ELR (cell line): ENCODE measurements at regions not wholly inside any gene's neighbourhood (a gene's known extent, or its start where the extent isn't known, plus 50 kb on each side); places are given as distances from the start of the nearest gene placed in this dataset.
"Not testable (repeated sequence)": the region's sequence is repeated elsewhere in the genome, so short reads cannot be mapped to it uniquely, and the experiment has no call there.

ENCODE experiments used
- DNase-seq: peaks from one replicate; pipeline ENCODE4 v3.0.0-alpha.2; 2015; ENCODE audit warnings: low read depth

DNA sequence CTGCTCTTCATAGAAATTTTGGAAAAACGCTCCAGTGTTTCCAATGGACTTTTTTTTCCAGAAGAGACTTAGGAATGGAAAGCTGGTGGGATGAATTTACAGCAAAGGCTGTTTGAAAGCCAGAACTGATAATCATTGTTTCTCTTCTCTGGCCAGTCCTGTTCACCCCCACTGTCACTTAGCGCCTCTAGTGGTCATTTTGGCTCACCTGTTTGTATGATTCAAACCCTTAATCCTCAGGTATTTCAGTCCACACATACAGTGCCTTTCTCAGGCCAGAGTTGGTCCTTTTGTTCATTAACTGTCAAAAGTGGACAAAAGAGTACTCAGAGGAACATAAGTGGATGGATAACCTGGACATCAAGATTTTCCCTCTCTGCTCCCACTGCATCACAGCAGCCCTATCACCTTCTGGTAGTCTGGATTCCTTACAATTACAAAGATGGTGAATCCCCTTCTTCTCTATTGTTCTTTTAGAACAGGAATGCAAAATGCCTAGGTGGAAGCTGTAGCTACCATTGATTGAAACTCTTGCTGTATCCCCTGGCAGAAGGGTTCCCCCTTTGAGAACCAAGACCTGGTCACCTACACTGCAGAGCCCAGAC, 177.6 kb upstream of the OLFM3 start:
- DNase-seq, result peak; percentile 24

DNA sequence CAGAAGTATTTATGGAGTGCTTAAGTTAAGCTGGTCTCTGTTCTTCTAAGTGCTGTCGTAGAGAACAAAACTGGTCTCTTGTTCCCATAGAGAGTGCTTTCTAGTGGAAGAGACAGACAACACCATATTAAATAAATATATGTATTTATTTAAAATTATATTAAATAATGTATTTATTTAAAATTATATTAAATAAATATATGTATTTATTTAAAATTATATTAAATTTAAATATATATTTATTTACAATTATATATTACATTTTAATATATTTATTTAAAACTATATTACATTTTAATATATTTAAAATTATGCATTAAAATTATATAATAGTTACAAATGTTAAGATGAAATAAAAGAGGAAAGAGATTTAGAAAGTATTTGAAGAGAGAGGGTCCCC, 175.5 kb upstream of the OLFM3 start:
- no peak for DNase-seq

DNA sequence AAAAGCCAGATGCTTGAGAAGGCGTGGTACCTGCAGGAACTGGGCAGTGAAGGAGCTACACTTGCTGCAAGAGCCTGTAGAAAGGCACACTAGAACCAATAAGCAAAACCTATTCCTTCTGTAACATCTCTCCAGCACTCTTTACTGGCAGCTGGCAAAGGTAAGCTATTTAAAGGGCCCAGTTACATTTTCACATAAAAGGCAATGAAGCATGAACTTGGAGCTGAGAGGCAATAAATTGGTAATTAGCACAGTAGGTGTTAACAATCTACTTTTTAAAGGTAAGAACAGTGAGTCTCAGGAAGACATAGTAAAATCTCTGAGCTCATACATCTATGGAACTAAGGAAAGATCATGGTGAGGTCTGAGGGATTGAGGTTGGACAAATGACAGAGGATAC, 167.1 kb upstream of the OLFM3 start:
- no peak for DNase-seq

DNA sequence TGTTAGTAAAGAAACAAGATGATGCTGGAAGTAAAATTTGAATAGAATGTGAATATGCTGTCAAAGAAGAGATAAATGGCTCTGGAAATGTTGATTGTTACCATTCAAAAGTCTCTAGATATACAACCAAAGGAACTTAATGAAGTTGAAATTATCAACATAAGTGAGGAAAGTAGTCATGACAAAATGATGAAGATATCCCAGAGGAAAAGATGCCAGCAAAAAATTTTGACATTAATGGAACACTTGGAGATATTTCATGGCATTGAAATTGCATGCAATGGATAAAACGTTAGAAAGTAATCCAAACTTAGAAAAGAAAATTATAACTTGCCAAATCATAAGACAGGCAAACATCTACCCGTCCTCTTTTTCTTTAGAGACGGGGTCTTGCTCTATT, 154.5 kb upstream of the OLFM3 start:
- no peak for DNase-seq

DNA sequence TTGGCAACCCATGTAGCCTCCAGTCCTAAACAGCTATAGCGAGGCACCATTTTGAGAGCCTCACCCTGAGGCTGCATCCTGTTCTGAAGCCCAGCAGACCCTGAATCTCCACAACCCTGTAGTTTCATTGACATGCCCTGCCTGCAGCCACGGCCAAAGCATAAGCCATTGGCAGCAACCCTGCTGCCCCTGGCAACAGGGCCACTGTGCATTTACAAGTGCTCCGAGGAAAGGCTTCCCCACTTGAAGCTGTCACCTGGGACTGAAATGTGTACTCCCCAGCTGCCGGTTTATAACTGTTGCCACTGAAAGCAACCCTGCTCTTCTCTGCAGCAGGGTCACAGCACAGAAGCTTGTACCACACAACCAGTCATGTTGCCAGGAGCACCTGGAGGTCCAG, 124.2 kb upstream of the OLFM3 start:
- DNase-seq, result no peak

DNA sequence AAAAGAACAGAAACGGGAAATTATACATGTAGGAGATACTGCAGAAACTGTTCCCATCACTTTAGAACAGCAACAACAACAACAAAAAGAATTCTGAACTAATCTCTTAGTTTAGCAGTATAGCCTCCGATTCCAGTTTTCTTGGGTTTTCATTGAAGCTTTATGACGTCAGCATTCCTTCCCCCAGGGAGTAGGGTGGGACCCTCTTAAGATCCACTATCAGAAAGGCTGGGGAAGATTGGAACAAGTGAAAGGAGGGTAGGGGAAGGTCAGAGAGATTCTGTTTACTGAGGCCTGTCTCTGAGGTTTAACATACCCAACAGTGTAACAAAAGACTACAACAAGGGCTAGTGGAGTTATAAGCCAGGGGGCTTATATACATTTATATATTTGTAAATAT, 121.4 kb upstream of the OLFM3 start:
- no peak for DNase-seq

DNA sequence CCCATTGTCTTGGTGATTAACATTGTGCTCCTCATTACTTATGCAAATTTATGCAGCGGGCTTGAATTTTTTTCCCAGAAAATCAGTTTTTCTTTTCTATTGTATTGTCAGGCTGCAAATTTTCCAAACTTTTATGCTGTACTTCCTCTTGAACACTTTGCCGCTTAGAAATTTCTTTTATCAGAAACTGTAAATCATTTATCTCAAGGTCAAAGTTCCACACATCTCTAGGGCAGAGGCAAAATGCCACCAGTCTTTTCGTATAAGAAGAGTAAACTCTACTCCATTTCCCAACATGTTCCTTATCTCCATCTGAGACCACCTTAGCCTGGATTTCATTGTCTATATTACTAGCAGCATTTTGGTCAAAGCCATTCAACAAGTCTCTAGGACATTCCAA, 113.9 kb upstream of the OLFM3 start:
- no peak for DNase-seq

DNA sequence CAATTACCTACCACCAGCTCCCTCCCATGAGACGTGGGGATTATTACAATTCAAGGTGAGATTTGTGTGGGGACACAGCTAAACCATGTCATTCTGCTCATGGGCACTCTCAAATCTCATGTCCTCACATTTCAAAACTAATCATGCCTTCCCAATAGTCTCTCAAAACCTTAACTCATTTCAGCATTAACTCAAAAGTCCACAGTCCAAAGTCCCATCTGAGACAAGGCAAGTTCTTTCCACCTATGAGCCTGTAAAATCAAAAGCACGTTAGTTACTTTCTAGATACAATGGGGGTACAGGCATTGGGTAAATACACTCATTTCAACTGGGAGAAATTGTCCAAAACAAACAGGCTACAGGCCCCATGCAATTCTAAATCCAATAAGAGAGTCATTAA, 112.8 kb upstream of the OLFM3 start:
- DNase-seq, result not testable (repeated sequence)

DNA sequence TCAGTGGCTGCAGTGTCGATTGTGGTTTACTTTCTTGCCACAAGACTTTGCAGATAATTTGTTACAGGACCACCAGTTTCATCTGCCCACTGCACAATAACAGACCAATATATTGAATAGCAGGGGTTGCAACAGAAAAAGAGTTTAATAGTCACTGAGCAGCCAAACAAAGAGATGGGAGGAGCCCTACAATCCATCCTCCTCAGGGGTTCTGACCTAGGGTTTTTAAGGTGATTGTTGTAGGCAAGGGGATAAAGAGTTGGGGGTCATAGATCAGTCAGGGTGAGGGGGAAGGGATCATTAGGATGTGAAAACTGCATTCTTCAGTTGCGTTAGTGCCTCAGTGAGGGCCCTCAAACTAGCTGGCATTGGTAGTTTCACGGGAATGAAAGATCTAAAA, 110.7 kb upstream of the OLFM3 start:
- DNase-seq, result no peak

DNA sequence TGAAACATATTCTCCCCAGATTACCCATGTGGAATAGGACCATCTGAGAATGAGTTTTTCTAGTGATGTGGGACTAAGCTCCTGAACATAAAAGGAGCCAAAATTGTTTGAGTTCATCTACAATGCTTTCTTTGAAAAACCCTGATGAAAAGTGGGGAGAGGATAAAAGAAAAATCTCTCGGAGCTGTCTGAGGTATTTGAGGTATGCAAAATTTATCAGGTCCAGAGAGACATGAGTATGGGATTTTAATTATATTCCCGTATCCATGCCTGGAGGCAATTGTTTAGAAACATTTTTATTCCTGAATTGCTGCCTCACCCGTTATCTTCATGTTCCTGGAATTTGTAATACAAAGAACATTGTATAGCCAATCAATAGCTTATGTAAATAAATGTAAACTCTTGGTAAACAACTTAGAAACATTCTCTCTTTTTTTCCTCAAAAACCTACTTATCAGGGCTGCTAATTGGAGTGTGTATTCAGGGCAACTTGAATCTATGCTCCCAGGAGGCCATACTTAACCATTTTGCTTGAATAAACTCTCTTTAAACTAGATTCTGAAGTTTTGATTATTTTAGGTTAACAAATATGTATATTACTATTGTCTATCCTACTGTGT, 109.3 kb upstream of the OLFM3 start:
- no peak for DNase-seq

DNA sequence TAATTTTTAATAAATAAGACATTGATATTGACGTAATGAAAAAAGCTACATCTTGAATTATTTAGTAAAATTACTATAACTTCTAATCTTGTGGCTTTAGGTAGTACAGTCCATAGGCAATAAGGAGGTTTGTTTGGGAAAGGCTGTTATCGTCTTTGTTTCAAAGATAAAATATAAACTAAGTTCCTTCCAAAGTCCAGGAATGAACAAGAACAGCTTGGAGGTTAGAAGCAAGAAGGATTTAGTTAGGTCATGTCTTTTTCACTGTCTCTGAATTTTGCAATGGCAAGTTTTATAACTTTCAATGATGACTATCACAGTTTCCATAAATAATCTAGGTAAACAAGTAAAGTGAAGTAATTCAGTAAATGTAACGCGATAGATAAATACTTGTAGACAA, 106.9 kb upstream of the OLFM3 start:
- DNase-seq, result no peak

DNA sequence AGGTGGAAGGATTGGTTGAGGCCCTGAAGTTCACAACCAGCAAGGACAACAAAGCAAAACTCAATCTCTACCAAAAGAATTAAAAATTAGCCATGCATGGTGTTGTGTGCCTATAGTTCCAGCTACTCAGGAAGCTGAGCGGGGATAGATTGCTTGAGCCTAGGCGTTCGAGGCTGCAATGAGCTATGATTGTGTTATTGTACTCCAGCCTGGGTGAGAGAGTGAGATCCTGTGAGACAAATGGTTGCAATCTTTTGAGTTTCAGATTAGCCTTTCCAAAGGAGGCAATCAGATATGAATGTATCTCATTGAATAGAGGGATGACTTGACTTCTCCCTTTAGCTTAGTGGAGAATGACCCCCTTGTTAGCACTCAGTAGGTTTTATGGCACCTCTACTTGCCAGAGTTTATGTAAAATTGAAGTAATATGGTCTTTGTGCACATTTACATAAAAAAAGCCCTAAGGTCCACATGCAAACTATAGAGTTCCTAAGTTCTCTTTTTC, 105.6 kb upstream of the OLFM3 start:
- no peak for DNase-seq

DNA sequence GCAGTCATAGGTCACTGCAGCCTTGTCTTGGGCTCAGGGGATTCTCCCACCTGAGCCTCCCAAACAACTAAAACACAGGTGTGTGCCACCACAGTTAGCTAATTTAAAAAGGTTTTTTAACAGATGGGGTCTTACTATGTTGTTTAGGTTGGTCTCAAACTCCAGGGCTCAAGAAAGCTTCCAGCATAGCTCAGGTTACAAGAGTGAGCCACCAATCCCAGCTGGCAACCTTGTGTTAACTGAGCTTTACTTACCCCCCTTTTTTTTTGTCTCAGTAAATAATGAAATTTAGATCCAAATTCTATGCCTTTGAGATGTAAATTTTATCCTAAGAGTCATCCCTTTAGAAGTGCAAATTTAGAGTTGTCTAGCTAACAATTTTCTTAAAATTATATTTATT, 103.9 kb upstream of the OLFM3 start:
- no peak for DNase-seq

DNA sequence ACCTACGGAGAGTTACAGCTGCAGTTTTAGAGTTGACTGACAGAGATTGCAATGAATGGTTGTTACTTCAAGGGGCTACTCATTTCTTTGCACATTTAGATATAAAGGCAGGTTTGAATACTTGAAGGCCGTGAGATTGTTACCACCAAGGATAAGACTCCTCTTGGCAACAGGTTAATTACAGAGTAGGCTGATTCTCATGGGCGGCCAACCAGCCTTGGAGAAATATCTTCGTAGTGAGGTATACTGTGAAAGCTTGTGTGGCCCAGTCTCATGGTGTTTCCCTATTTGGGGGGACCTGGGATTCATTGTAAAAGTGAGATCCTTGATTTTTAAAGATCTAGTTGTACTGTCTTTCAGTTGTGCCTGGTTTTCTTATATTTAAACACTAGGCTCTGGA, 103.2 kb upstream of the OLFM3 start:
- no peak for DNase-seq

DNA sequence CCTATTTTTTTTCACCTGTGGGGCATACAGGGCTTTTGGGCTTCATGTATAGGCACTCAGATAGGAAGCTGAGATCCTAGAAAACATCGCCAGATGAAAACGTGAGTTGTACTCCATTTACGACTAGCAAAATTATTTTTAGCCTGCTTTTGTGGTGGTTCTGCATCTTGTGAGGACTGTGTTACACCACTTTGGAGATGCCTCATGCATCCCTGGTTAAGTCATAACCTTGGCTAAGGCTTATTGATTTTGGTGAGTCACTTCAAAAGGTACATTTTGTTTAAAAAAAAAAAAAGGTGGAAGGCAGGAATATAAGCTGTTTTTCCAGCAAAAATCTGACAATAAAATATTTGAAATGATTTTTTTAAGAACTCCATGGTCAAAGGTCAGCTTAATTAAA, 101.8 kb upstream of the OLFM3 start:
- DNase-seq, result no peak

DNA sequence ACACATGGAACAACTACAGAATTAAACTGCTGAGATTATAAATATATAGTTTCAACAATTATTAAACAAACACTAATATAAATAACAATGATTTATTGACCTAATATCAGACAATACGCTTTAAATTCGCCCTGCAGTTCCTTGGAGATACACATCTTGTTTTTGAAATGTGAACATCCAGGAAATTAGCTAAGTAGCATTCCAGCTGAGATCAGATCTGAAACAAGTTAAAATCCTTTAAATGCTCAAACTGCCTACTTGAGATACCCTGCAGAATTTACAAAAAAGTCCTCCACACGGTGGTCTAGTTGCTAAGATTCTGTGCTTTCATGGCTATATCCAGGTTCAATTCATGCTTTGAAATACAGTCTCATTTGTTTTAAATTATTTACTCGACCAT, 101.4 kb upstream of the OLFM3 start:
- DNase-seq, result no peak

DNA sequence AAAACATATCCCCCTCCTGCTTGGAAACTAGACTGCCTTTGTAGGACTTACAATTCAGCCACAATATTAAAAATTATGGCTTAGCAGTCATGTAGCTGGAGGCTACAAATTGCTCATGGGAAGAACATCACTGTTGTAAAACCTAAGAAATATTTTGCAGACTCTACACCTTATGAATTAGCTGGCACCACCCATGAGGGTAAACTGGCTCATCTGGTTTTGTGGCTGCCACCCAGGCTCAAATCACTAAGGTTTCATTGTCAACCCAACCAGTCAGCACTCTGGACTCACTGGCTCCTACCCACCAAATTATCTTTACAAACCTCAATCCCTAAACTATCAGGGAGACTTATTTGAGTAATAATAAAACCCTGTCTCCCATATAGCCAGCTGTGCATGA, 100.7 kb upstream of the OLFM3 start:
- no peak for DNase-seq

DNA sequence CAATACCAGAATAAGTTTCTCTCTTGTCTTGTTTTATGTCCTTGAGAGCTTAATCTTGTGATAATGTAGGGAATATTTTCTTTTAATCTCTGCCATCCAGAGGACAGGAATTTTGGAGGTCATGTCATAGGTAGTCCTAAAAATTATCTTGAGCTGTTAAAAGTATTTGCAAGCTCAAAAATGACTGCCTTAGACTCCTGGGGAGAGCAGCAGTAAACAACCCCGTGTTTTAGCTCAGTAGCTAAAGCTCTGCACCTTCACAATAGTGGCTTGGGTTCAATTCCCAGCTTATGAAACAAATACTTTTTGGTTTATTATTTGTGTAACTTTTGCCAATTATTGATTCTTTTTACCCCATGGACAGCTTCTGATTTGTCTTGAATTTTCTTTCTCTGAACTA, 99.4 kb upstream of the OLFM3 start:
- DNase-seq, result no peak

DNA sequence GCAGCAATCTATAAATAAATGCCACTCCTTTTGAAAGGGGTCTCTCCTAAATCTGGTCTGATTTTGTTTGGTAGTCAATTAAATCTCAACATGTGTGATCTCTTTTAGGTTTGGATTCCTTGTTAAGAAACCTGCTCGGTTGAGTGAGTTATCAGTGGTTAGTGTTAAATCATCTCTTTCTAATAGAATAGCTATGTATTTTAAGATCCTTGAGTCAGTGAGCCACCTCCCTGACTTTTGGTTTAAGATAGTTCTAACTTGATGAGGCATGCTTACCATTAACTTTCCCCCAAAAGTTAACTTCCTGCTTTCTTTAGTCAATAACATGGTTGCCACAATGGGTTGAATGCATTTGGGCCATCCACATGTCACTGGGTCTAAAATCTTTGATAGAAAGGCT, 93.1 kb upstream of the OLFM3 start:
- DNase-seq, result no peak

DNA sequence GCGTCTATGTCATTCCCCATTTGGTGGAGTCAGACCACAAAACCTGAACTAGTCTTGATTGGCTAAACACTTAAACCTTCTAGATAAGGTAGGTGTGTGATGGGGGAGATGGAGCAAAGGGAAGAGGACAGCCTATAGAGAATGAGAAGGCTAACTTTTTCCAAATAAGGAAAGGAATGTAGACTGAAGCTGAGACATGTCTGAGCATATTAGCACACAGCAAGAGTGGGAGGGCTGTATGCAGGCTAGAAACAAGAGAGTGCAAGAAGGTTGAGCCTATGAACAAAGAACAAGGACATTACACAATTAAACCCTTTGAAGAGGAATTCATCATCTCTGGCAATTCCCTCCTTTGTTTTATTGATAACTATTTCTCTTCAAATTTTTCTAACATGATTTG, 89.2 kb upstream of the OLFM3 start:
- DNase-seq, result no peak

DNA sequence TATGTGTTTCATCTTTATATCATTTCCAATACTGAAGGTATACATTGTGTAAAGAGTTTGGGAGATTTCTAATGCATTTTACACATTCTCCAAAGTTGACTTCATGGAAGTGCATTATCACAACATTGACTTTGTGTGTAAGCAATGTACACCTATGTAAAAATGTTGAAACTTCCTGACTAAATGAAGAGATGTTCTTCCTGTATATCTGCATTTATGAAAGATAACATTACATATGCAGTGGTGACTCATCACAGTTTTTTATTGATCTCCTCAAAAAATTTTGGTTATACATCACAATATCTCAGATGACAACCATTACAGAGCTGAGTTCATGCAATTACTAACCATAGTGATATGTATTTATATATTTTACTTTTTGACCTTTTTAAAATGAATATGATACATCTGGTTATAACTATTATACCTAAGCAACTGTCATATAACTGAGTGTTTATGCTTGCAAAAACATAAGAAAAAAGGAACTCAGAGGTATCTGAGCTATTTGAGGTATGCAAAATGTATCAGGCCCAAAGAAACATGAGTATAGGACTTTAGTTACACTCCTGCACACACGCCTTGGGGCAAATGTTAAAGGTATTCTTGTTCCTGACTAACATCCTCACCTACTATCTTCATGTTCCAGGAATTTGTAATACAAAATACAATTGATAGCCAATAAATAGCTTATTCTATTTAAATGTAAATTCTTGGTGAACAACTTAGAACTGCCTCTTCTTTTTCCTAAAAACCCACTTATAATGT, 88.2 kb upstream of the OLFM3 start:
- DNase-seq, result no peak

DNA sequence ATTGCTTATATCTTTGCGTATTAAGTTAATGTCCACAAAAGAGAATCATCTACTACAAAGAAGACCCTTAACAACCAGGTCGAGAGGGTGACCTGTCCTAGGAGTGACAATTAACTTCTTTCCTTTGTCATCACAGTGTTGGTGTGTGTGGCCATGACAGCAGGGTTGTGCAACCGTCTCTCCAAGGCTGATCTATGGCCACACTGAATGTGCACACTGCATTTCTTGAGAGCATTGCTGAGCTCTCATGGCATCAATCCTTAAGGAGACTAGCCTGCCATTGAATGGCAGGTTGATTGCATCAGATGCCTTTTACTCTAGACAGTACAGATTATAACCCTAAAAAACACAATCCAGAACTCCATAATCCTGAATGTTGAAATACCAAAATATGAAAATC, 86.5 kb upstream of the OLFM3 start:
- DNase-seq, result no peak

DNA sequence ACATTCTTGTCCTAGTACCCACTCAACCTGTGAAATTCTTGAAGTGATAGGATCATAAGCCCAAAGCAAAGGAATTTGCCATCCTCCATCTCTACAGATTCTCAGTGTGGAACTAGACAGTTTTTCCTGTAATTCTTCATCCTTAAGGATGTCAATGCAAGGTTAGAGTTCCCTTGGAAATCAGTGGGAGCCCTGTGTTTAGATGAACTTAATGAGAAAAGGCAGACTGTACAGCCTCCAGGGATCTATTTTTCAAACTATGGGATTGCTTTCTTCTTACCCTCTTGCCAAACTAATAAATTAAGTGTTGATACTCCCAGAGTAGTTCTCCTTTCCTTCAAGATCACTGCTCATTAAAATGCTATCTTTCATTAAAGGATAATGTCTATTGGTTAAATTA, 78.1 kb upstream of the OLFM3 start:
- DNase-seq, result no peak

DNA sequence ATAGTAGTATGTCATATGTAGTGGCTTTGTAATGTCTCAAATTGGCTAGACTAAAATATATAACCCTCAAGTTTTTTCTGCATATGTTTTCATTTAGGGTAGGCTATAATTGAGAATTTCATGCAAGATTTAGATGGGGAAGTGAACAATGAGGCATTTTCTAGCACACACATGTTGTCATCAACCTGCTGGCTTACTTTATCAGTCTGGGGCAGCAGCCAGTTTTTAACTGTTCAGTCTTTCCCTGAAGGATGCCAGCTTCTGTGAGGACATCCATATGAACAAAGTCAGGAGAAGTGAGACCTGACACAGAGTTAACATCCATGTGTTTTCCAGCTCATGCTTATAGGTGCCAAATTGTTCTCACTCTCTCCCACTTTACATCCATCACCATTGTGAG, 74.7 kb upstream of the OLFM3 start:
- no peak for DNase-seq
